ENCODE measurements at regions not wholly inside any gene's neighbourhood (a gene's known extent, or its start where the extent isn't known, plus 50 kb on each side); places are given as distances from the start of the nearest gene placed in this dataset.

DNA sequence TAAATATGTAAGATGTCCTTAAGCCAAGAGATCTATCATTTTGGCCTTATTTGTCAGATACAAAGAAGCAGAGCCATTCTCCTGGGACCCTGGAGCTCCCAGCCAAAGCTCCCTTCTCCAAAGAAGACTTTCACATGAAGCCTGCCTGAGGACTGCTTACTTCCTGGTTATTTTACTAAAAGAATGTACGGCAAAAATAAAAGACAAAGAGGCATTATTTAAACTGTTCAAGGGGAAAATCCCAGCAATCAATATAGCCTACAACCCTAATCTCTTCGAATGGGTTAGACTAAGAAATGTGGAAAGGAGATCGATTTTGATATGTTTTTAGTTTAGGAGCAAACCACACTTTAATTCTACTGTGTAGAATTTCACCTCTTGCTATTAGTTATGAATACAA, 237.9 kb upstream of the CTBP2 start:
- TF ChIP-seq, protein P1, sequence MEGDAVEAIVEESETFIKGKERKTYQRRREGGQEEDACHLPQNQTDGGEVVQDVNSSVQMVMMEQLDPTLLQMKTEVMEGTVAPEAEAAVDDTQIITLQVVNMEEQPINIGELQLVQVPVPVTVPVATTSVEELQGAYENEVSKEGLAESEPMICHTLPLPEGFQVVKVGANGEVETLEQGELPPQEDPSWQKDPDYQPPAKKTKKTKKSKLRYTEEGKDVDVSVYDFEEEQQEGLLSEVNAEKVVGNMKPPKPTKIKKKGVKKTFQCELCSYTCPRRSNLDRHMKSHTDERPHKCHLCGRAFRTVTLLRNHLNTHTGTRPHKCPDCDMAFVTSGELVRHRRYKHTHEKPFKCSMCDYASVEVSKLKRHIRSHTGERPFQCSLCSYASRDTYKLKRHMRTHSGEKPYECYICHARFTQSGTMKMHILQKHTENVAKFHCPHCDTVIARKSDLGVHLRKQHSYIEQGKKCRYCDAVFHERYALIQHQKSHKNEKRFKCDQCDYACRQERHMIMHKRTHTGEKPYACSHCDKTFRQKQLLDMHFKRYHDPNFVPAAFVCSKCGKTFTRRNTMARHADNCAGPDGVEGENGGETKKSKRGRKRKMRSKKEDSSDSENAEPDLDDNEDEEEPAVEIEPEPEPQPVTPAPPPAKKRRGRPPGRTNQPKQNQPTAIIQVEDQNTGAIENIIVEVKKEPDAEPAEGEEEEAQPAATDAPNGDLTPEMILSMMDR (IDR thresholded peaks at IDR 0.05), result no peak
- TF ChIP-seq POLR2A (IDR thresholded peaks at IDR 0.05) (no peak), POLR2AphosphoS5 (IDR thresholded peaks at IDR 0.05) (no peak)
